ENCODE measurements at regions not wholly inside any gene's neighbourhood (a gene's known extent, or its start where the extent isn't known, plus 50 kb on each side); places are given as distances from the start of the nearest gene placed in this dataset.
"Not testable (repeated sequence)": the region's sequence is repeated elsewhere in the genome, so short reads cannot be mapped to it uniquely, and the experiment has no call there.

GRCh38 chr1:146883190-146883589, 54.9 kb upstream of the NBPF12 start:
- DNase-seq: not testable (repeated sequence)

GRCh38 chr1:146881096-146881495, 57.0 kb upstream of the NBPF12 start:
- DNase-seq: not testable (repeated sequence)

DNA sequence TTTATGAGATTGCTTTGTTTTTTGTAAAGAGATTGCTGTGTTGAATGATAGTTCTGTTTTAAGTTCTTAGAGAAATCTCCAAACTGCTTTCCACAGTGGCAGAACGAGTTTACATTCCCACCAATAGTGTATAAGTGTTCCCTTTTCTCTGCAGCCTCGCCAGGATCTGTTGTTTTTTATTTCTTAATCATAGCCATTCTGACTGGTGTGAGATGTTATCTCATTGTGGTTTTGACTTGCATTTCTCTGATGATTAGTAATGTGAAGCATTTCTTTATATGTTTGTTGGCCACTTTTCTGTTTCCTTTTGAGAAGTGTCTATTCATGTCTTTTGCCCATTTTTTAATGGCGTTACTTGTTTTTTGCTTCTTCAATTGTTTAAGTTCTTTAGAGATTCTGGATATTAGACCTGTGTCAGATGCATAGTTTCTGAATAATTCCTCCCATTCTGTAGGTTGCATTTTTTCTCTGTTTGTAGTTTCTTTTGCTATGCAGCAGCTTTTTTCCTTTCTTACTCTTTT, 74.3 kb upstream of the NBPF12 start:
- not testable (repeated sequence) for DNase-seq

GRCh38 chr1:146853147-146853546, 85.0 kb upstream of the NBPF12 start:
- DNase-seq: not testable (repeated sequence)

- not testable (repeated sequence) for DNase-seq
These were observed 87.7 kb upstream of the NBPF12 start for GRCh38 chr1:146850352-146850889.

GRCh38 chr1:146838725-146839124, 99.4 kb upstream of the NBPF12 start:
- DNase-seq: not testable (repeated sequence)

- not testable (repeated sequence) for DNase-seq
These were observed 111.2 kb upstream of the NBPF12 start for GRCh38 chr1:146826957-146827356.

DNA sequence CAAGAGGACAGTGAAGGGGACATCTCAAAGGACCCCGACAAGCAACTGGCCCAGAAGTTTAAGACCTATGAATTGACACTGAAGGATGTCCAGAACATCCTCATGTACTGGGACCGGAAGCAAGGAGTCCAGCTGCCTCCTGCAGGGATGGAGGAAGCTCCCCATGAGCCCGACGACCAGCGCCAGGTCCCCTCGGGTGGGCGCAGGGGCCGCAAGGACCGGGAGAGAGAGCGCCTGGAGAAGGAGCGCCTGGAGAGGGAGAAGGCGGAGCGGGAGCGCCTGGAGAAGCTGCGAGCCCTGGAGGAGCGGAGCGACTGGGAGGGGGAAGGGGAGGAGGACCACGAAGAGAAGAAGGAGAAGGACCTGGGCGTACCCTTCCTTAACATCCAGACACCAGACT, 143.9 kb upstream of the NBPF12 start:
- not testable (repeated sequence) for DNase-seq

DNA sequence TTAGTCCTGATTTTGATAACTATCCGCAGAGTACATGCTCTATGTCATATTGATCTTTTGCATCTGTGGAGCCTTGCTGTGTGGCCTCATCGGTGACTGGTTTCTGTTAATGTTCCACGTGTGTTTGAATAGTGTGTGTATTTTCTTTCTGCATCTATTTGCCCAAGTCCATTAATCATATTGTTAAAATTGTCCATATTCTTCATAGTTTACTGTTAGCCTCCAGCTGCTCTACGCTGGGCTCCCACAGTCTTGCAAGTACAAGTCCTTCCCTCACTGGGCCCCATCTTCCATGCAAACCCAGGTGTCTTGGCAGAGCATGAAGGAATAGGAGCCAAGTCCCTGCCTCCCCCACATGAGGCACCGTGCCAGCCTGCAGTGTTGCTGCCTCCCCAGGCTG, 145.4 kb upstream of the NBPF12 start:
- DNase-seq: peak; percentile 56

DNA sequence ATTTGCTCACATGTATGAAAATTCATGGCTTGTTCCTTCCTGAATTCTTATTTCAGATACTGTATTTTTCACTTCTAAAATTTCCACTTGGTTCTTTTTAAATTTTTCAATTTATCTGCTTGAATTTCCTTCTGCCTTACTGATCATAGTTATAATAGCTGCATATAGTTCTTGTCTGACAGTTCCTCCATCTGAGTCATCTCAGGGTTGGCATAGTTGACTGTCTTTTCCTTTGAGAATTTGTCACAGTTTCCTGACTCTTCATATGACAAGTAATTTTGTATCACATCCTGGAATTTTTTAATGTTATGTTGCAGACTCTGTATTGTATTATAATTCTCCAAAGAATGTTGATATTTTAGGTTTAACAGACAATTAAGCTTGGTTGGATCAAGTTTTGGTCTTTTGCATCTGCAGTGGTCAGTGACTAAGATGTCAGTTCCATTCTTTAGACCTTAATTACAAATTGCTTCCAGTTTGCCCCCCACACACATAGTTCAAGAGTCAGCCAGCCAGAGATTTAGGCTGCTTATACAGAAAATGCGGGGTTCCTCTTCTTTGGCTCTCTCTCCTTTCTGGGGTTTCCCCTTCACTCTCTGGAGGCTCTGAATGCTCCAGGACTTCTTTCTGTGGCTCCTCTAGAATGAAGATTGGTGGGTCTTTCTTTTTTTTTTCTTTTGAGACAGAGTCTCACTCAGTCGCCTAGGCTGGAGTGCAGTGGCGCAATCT, 153.7 kb upstream of the NBPF12 start:
- not testable (repeated sequence) for DNase-seq

GRCh38 chr1:146781235-146781634, 156.9 kb upstream of the NBPF12 start:
- DNase-seq: not testable (repeated sequence)

GRCh38 chr1:146777826-146778602, 160.1 kb upstream of the NBPF12 start:
- not testable (repeated sequence) for DNase-seq

DNA sequence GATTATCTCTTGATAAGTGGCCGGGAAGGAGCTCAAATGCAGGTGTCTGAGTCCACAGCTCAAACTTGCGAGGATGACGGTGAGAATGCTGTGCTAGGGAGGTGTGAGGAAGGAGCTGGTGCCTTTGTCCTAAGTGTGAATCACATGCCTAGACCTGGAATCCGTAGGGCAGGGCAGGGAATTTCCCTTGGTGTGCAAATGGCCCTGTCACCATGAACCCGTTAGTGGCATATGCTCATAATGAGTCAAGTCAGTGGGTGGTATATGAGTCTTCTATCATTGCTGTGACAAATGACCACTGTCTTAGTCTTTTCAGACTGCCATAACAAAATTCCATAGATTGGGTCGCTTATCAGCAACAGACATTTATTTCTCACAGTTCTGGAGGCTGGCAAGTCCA, 163.1 kb upstream of the NBPF12 start:
- DNase-seq: not testable (repeated sequence)

- not testable (repeated sequence) for DNase-seq
These were observed 163.9 kb upstream of the NBPF12 start for GRCh38 chr1:146774271-146774670.

DNA sequence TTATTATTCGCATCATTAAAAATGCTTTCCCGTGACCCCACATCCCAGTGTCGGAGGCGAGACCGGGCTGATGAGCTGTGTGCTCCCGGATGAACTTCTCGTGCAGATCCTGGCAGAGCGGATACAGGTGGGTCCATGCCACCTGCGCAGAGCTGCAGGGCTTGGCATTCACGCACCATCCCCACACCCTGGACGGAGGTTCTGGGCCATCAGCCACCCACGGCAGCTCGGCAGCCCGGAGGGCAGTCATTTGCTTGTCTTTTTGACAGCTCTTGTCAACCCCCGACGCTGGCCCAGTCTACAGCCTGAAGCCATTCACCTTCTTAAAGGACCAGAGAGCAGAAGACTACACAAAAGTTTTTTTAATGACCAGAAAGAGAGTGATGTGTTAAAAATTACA, 166.7 kb upstream of the NBPF12 start:
- DNase-seq: not testable (repeated sequence)

DNA sequence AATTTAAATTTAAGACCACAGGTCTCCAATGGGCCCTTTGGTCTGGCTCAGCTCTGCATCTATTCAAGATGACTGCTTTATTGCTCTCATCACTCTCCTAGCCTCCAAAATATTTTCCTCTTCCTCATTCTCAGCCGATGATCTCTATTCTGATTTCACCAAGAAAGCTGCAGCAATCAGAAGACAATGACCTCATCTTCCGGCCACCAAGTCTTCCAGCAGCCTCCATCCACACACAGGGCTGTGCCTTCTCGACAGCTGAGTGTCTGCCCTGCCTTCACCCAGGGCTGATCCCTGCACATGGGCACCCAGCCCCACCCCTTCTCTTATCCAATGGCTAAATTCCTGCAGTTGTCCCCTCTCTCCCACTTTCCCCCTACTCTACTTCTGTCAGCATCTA, 167.1 kb upstream of the NBPF12 start:
- DNase-seq: not testable (repeated sequence)

- not testable (repeated sequence) for DNase-seq
These were observed 174.9 kb upstream of the NBPF12 start for GRCh38 chr1:146763234-146763633.

- not testable (repeated sequence) for DNase-seq
These were observed 181.3 kb upstream of the NBPF12 start for GRCh38 chr1:146756858-146757257.

GRCh38 chr1:146748686-146749085, 189.4 kb upstream of the NBPF12 start:
- not testable (repeated sequence) for DNase-seq

GRCh38 chr1:146731981-146732680, 206.0 kb upstream of the NBPF12 start:
- DNase-seq: peak; percentile 74

DNA sequence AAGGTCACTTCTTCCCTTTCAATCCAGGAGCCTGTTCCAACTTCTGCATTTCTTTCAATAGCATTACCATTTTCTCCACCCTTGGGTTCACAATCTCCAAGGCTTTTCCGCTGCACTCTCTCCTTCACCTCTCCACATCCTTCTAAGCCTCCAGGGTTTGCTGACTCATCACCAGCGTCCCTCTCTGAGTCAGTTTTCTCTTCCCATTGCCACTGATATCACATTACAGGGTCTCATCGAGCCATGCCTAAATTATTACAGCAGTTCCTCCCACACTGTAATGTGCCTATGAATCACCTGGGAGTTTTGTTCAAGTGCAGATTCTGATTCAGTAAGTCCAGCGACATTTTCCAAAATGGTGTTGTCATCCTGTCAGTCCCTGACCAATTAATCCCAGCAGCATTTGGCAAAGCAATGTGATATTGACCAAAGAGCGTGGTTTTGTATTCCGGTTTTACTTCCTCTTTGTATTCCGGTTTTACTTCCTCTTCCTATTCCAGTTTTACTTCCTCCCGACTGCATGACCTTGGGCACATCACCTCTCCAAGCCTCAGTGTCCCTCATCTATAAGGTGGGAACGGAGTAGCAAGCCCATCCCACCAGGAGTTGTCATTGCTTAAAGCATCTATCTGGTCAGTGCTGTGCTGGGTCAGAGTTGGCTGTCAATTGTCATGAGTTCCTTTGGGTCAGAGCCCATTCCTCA, 208.3 kb upstream of the NBPF12 start:
- DNase-seq: not testable (repeated sequence)

DNA sequence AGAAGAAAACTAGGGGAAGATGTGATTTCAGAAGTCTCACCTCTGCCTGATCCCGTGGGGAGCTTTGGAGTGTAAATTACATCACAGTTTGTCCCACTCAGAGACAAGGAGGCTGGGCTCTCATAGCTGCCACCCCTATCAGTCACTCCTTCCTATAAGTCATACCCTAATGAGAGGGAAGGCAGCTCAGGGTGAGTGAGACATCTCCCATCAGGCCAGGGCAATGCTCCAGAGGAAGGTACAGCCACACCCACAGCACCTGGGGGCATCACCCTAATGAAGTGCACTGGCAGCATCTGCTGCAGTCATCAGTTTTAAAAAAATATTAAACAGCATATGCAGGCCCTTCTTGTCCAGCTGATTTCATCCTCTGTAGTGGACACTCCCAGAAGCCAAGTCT, 223.1 kb upstream of the NBPF12 start:
- not testable (repeated sequence) for DNase-seq

All from NCI-H146 (cell line).